Tibial nerve (tissue), 3 donors: ENCODE measurements at regions not wholly inside any gene's neighbourhood (a gene's known extent, or its start where the extent isn't known, plus 50 kb on each side); places are given as distances from the start of the nearest gene placed in this dataset.

Experiments
- POLR2A ChIP-seq, 2 donors: fragments of 450-650 bp; IDR thresholded peaks; one replicate each; pipeline ENCODE4 v1.6.1; 2017; ENCODE audit warnings: antibody characterized with exemption in 2 of 2, mild to moderate bottlenecking in 2 of 2, moderate library complexity in 2 of 2
- TF ChIP-seq, protein P1 (sequence below), 5 experiments: fragments of 200-600 bp in 3 of 5; fragments of 450-650 bp in 2 of 5; sonication (generic) in 3 of 5; IDR thresholded peaks; one replicate each; pipeline ENCODE4 v1.5.1; 2016 to 2019; ENCODE audit warnings: antibody characterized with exemption in 5 of 5, mild to moderate bottlenecking in 3 of 5, moderate library complexity in 2 of 5

DNA sequence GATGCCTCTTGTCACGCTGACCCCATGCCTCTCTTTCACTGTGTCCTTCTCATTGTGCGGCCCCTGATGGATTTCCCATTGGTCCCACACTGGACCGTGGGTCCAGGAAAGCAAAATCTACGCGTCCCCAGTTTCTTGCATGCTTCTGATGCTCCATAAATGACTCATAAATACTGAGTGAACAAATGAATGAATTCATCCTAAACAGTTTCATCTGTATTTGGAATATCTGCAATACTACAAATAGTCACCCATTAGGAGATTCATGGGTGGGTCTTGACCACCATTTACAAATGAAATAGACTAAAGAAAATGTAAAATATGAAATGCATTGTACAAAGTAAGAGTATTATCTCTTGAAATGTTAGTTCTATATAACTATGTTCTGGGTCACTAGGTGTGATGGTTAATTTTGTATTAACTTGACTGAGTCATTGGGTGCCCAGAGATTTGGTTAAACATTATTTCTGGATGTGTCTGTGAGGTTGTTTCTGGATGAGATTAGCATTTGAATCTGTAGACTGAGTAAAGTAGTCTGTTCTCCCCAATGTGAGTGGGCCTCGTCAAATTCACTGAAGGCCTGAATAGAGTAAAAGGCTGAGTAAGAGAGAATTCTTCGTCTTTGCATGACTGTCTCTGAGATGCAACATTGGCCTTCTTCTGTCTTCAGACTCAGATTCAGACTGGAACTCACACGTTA, 448.7 kb downstream of the PREX1 start:
- TF ChIP-seq POLR2A (IDR thresholded peaks at IDR 0.05) = no peak
- TF ChIP-seq, protein P1, sequence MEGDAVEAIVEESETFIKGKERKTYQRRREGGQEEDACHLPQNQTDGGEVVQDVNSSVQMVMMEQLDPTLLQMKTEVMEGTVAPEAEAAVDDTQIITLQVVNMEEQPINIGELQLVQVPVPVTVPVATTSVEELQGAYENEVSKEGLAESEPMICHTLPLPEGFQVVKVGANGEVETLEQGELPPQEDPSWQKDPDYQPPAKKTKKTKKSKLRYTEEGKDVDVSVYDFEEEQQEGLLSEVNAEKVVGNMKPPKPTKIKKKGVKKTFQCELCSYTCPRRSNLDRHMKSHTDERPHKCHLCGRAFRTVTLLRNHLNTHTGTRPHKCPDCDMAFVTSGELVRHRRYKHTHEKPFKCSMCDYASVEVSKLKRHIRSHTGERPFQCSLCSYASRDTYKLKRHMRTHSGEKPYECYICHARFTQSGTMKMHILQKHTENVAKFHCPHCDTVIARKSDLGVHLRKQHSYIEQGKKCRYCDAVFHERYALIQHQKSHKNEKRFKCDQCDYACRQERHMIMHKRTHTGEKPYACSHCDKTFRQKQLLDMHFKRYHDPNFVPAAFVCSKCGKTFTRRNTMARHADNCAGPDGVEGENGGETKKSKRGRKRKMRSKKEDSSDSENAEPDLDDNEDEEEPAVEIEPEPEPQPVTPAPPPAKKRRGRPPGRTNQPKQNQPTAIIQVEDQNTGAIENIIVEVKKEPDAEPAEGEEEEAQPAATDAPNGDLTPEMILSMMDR (IDR thresholded peaks at IDR 0.05) = no peak
